ENCODE measurements at regions not wholly inside any gene's neighbourhood (a gene's known extent, or its start where the extent isn't known, plus 50 kb on each side); places are given as distances from the start of the nearest gene placed in this dataset.
"Not testable (repeated sequence)": the region's sequence is repeated elsewhere in the genome, so short reads cannot be mapped to it uniquely, and the experiment has no call there.

DNA sequence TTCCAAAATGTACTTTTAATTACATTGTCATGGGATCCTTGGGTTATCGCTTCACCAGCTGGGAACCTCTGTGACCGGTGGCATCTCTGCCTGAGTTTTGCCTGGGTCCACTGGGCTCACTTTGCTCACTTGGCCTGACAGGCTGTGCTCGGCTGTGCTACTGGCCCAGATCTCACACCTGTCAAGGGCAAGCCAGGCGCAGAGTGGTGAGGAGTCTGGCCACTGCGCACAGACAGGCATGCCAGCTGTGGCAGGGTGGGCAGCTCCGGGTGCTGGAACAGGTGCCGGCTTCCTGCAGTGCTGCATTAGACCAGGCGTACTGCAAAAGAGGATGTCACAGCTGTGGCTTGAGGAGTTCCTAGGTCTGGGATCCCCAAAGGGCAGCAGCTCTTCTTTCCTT lies 489.8 kb downstream of the TENT5A start:
- no peaks in the 10 kb centered on the region for H3K36me3 Mint-ChIP-seq (ENCODE audit: low read depth)
- TF ChIP-seq, protein P1, sequence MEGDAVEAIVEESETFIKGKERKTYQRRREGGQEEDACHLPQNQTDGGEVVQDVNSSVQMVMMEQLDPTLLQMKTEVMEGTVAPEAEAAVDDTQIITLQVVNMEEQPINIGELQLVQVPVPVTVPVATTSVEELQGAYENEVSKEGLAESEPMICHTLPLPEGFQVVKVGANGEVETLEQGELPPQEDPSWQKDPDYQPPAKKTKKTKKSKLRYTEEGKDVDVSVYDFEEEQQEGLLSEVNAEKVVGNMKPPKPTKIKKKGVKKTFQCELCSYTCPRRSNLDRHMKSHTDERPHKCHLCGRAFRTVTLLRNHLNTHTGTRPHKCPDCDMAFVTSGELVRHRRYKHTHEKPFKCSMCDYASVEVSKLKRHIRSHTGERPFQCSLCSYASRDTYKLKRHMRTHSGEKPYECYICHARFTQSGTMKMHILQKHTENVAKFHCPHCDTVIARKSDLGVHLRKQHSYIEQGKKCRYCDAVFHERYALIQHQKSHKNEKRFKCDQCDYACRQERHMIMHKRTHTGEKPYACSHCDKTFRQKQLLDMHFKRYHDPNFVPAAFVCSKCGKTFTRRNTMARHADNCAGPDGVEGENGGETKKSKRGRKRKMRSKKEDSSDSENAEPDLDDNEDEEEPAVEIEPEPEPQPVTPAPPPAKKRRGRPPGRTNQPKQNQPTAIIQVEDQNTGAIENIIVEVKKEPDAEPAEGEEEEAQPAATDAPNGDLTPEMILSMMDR (IDR thresholded peaks at IDR 0.05), result no peak
- no peak for ATAC-seq
- H3K27ac Mint-ChIP-seq, result no peak overlapping the region
- no peak overlapping the region for H3K4me3 Mint-ChIP-seq
- DNase-seq, result no peak
- intact Hi-C loops (cut with micrococcal nuclease), result no loop called here
- H3K27me3 Mint-ChIP-seq, result no peaks in the 10 kb centered on the region
- POLR2A ChIA-PET, result no interaction called here
- H3K9me3 Mint-ChIP-seq, result peaks cover 4% of the 10 kb centered on the region
- H3K4me1 Mint-ChIP-seq (ENCODE audit: low read depth), result no peaks in the 10 kb centered on the region
- CTCF ChIA-PET, result no interaction called here

DNA sequence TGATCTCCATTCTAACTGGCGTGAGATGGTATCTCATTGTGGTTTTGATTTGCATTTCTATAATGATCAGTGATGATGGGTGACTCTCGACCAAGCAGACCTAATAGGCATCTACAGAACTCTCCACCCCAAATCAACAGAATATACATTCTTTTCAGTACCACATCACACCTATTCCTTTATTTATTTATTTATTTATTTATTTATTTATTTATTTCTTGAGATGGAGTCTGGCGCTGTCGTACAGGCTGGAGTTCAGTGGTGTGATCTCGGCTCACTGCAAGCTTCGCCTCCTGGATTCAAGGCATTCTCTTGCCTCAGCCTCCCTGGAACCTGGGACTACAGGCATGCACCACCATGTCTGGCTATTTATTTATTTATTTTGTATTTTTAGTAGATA lies 496.3 kb downstream of the TENT5A start:
- H3K36me3 Mint-ChIP-seq (ENCODE audit: low read depth); POLR2A ChIA-PET; intact Hi-C loops (cut with micrococcal nuclease); H3K27ac Mint-ChIP-seq; DNase-seq; H3K4me1 Mint-ChIP-seq (ENCODE audit: low read depth); H3K9me3 Mint-ChIP-seq; H3K4me3 Mint-ChIP-seq; H3K27me3 Mint-ChIP-seq; ATAC-seq; CTCF ChIA-PET: not testable (repeated sequence)

DNA sequence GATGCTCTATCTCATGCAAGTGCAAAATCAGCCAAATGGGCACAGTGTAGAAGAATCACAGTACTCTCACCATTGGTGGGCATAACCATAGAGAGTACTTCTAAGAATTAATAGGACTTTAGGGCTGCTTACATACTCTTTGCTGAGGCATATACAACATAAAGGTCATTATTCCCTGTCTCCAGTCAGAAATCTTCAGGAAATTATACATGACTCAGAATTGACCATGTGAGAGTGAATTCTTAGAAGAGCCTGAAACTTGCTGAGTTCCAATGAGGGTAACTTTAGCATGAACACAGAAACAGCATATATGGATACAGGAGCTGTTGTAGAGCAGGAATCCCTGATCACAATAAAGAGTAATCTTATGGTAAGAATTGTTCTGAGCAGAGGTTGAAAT lies 498.7 kb downstream of the TENT5A start:
- intact Hi-C loops (cut with micrococcal nuclease), result no loop called here
- POLR2A ChIA-PET, result no interaction called here
- TF ChIP-seq, protein P1 (IDR thresholded peaks at IDR 0.05), result no peak
- Mint-ChIP-seq H3K36me3 (ENCODE audit: low read depth) (no peaks in the 10 kb centered on the region), H3K4me3 (no peak overlapping the region), H3K4me1 (ENCODE audit: low read depth) (no peaks in the 10 kb centered on the region), H3K27me3 (no peaks in the 10 kb centered on the region), H3K9me3 (peaks cover 5% of the 10 kb centered on the region), H3K27ac (no peak overlapping the region)
- no peak for DNase-seq
- ATAC-seq, result no peak
- CTCF ChIA-PET, result no interaction called here

DNA sequence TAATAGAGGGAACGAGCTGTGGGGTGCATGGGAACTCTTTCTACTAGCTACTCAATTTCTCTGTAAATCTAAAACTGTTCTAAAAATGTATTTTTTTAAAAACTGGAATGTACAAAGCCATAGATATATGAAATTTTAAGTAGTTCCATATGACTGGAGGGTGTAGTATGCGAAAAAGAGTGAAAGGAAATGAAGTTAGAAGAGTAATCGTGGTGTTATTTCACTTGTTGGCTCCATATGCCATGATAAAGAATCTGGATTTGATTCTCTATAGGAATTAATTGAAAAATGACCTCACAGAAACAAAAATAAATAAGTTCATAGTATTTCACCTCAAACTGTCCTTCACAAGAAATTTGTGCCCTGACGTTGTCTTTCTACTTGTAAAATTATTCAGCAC lies 500.2 kb downstream of the TENT5A start:
- peaks cover 5% of the 10 kb centered on the region for H3K9me3 Mint-ChIP-seq
- no peak overlapping the region for H3K27ac Mint-ChIP-seq
- no peaks in the 10 kb centered on the region for H3K36me3 Mint-ChIP-seq (ENCODE audit: low read depth)
- no peaks in the 10 kb centered on the region for H3K27me3 Mint-ChIP-seq
- ChIA-PET POLR2A (no interaction called here), CTCF (no interaction called here)
- H3K4me1 Mint-ChIP-seq (ENCODE audit: low read depth), result no peaks in the 10 kb centered on the region
- intact Hi-C loops (cut with micrococcal nuclease), result no loop called here
- ATAC-seq (no peak), DNase-seq (no peak)
- no peak overlapping the region for H3K4me3 Mint-ChIP-seq
- TF ChIP-seq, protein P1 (IDR thresholded peaks at IDR 0.05), result no peak

DNA sequence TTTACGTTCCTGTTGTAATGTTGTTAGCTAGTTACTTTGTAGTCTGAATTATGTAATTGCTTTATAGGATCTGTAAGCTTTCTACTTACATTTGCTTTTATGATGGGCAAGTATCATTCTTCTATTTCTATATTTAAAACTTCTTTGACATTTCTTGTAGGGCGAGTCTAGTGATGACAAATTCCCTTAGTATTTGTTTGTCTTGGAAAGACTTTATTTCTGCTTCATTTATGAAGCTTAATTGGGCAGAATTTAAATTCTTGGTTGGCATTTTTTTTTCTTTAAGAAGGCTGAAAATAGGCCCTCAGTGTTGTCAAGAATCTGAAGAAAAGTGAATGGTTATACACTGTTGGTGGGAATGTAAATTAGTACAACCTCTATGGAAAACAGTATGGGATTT lies 506.3 kb downstream of the TENT5A start:
- ChIA-PET CTCF (no interaction called here), POLR2A (no interaction called here)
- peaks cover 5% of the 10 kb centered on the region for H3K9me3 Mint-ChIP-seq
- ATAC-seq (no peak), DNase-seq (no peak)
- no peaks in the 10 kb centered on the region for H3K4me1 Mint-ChIP-seq (ENCODE audit: low read depth)
- no peak overlapping the region for H3K27ac Mint-ChIP-seq
- TF ChIP-seq, protein P1 (IDR thresholded peaks at IDR 0.05), result no peak
- no peak overlapping the region for H3K4me3 Mint-ChIP-seq
- intact Hi-C loops (cut with micrococcal nuclease), result no loop called here
- no peaks in the 10 kb centered on the region for H3K36me3 Mint-ChIP-seq (ENCODE audit: low read depth)
- no peaks in the 10 kb centered on the region for H3K27me3 Mint-ChIP-seq

DNA sequence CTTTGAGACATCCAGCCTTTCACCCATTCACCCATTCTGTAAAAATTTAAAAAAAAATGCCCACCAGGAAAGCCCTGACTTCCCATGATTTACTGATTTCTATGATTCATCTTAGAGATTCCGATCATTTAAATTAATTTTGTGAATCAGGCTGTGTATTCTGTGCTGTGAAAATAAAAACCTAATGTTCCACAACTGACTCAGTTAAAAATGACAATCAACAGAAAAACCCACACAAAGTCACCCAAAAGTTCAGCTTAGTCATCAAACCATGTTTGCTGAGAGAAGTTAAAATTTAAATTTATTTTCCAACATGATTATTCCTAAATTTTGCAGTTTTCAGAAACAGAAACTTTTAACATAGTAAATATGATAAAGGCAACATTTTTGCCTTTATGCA lies 509.9 kb downstream of the TENT5A start:
- Mint-ChIP-seq H3K27ac (no peak overlapping the region), H3K9me3 (peaks cover 5% of the 10 kb centered on the region), H3K27me3 (no peaks in the 10 kb centered on the region), H3K4me1 (ENCODE audit: low read depth) (no peaks in the 10 kb centered on the region), H3K4me3 (no peak overlapping the region), H3K36me3 (ENCODE audit: low read depth) (no peaks in the 10 kb centered on the region)
- DNase-seq, result no peak
- CTCF ChIA-PET, result no interaction called here
- no peak for ATAC-seq
- TF ChIP-seq, protein P1 (IDR thresholded peaks at IDR 0.05), result no peak
- POLR2A ChIA-PET, result no interaction called here
- intact Hi-C loops (cut with micrococcal nuclease), result no loop called here

All from activated CD8-positive, alpha-beta T cell treated with anti-CD3 and anti-CD28 coated beads for 36 hours (primary cell).